ENCODE measurements at regions not wholly inside any gene's neighbourhood (a gene's known extent, or its start where the extent isn't known, plus 50 kb on each side); places are given as distances from the start of the nearest gene placed in this dataset.

DNA sequence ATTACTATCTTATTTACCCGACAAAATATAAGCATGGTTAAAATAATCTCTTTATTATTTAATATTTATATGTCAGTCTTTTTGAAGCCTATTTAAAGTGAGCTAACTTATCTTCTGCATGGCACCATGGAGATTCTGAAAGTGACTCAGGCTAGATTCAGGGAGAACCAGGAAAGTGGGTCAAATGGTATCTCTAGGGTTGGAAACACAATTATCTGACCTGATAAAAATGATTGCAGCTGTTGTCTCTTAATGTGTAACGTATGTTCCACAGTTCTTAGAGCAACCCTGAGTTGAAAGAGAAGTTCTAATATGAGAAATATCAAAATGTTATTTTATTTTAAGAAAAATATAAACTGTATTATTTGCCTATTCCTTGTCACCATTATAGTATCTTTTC, 143.1 kb upstream of the CARD18 start:
- CTCF ChIA-PET = no interaction called here
- Histone ChIP-seq H3K36me3 (ENCODE audit: control insufficient read depth in 2 of 2, insufficient read depth in 2 of 2, low read length in 1 of 2) (no peaks in the 10 kb centered on the region), H3K79me2 (ENCODE audit: control insufficient read depth, insufficient read depth, low read length) (no peaks in the 10 kb centered on the region), H3K27ac (ENCODE audit: control insufficient read depth, insufficient read depth) (no peak overlapping the region), H3K4me3 (no peak overlapping the region), H3K4me1 (ENCODE audit: control insufficient read depth, insufficient read depth, low read length) (no peaks in the 10 kb centered on the region), H2AFZ (ENCODE audit: control insufficient read depth, low read depth, low read length) (no peak overlapping the region), H3K4me2 (ENCODE audit: control insufficient read depth, insufficient read depth) (no peak overlapping the region), H3K27me3 (replicated peaks in 1 of 2; ENCODE audit: control insufficient read depth in 2 of 2, insufficient read depth in 2 of 2, low read length in 1 of 2) (no peaks in the 10 kb centered on the region), H4K20me1 (ENCODE audit: control insufficient read depth, insufficient read depth) (no peaks in the 10 kb centered on the region), H3K9me3 (replicated peaks; ENCODE audit: control insufficient read depth, insufficient read depth, low read length) (no peaks in the 10 kb centered on the region), H3K9ac (ENCODE audit: control insufficient read depth, insufficient read depth, low read length) (no peak overlapping the region)
- 0% methylated on average over 2 of the region's 2 CpGs for WGBS (ENCODE audit: insufficient coverage, insufficient replicate concordance, low lambda C conversion rate, missing lambda C conversion rate)
- BruUV-seq (replicated peaks) = no TSS peak
- ATAC-seq = no peak
- in situ Hi-C loops (cut with MboI) = no loop called here
- no peak for DNase-seq (ENCODE audit: low read depth, low spot score)
- no peak for FAIRE-seq
- intact Hi-C loops (cut with micrococcal nuclease; ENCODE audit: unreplicated experiment) = no loop called here
- POLR2A ChIA-PET = no interaction called here
- SMC1A ChIA-PET (ENCODE audit: uncharacterized antibody, unreplicated experiment) = no interaction called here
- TF ChIP-seq CHD1 (IDR thresholded peaks at IDR 0.05; ENCODE audit: low read depth, low read length) = no peak
- RAD21 ChIA-PET (ENCODE audit: unreplicated experiment) = no interaction called here

GRCh38 chr11:105274631-105275030, 135.1 kb upstream of the CARD18 start:
- no peaks in the 10 kb centered on the region for H3K79me2 ChIP-seq (ENCODE audit: control insufficient read depth, insufficient read depth, low read length)
- intact Hi-C loops (cut with micrococcal nuclease; ENCODE audit: unreplicated experiment) = no loop called here
- ATAC-seq = no peak
- TF ChIP-seq MTA3 (IDR thresholded peaks at IDR 0.05; ENCODE audit: borderline replicate concordance, low read length) = no peak
- TF ChIP-seq ZNF274 (IDR thresholded peaks at IDR 0.05; ENCODE audit: insufficient read depth, insufficient read length) = no peak
- CTCF ChIA-PET = no interaction called here
- FAIRE-seq = no peak
- H2AFZ ChIP-seq (ENCODE audit: control insufficient read depth, low read depth, low read length) = no peak overlapping the region
- no peaks in the 10 kb centered on the region for H3K27me3 ChIP-seq (replicated peaks in 1 of 2; ENCODE audit: control insufficient read depth in 2 of 2, insufficient read depth in 2 of 2, low read length in 1 of 2)
- no peak overlapping the region for H3K9ac ChIP-seq (ENCODE audit: control insufficient read depth, insufficient read depth, low read length)
- H3K4me2 ChIP-seq (ENCODE audit: control insufficient read depth, insufficient read depth) = no peak overlapping the region
- H3K27ac ChIP-seq (ENCODE audit: control insufficient read depth, insufficient read depth) = no peak overlapping the region
- in situ Hi-C loops (cut with MboI) = no loop called here
- no TSS peak for BruUV-seq (replicated peaks)
- H3K9me3 ChIP-seq (replicated peaks; ENCODE audit: control insufficient read depth, insufficient read depth, low read length) = no peaks in the 10 kb centered on the region
- SMC1A ChIA-PET (ENCODE audit: uncharacterized antibody, unreplicated experiment) = no interaction called here
- no peaks in the 10 kb centered on the region for H4K20me1 ChIP-seq (ENCODE audit: control insufficient read depth, insufficient read depth)
- no peaks in the 10 kb centered on the region for H3K36me3 ChIP-seq (ENCODE audit: control insufficient read depth in 2 of 2, insufficient read depth in 2 of 2, low read length in 1 of 2)
- RAD21 ChIA-PET (ENCODE audit: unreplicated experiment) = no interaction called here
- H3K4me1 ChIP-seq (ENCODE audit: control insufficient read depth, insufficient read depth, low read length) = no peaks in the 10 kb centered on the region
- POLR2A ChIA-PET = no interaction called here
- no peak overlapping the region for H3K4me3 ChIP-seq
- DNase-seq (ENCODE audit: low read depth, low spot score) = no peak

All from GM12878 (cell line).